GM12878 (cell line): ENCODE measurements at regions not wholly inside any gene's neighbourhood (a gene's known extent, or its start where the extent isn't known, plus 50 kb on each side); places are given as distances from the start of the nearest gene placed in this dataset.

Experiments used
- BCL3 ChIP-seq: IDR thresholded peaks from 2 replicates; pipeline ENCODE4 v1.6.1; 2011; ENCODE audit warnings: borderline replicate concordance, low read depth, mild to moderate bottlenecking, moderate library complexity, low read length; ENCODE audit not compliant: insufficient read depth, poor library complexity, severe bottlenecking
- IRF4 ChIP-seq: IDR thresholded peaks from 2 replicates; pipeline ENCODE4 v1.6.1; 2011; ENCODE audit warnings: low read depth, low read length
- NR2C1 ChIP-seq: fragments of 450-650 bp; IDR thresholded peaks from 2 replicates; pipeline ENCODE4 v1.6.1; 2017; ENCODE audit warnings: antibody characterized with exemption, mild to moderate bottlenecking, moderate library complexity
- PAX8 ChIP-seq: fragments of 450-650 bp; IDR thresholded peaks from 2 replicates; pipeline ENCODE4 v1.6.1; 2017; ENCODE audit warnings: mild to moderate bottlenecking, moderate library complexity
- REST ChIP-seq: IDR thresholded peaks from 2 replicates; pipeline ENCODE4 v1.6.1; 2012; ENCODE audit warnings: mild to moderate bottlenecking, low read depth, low read length
- SIN3A ChIP-seq: IDR thresholded peaks from 2 replicates; pipeline ENCODE4 v1.6.1; 2012; ENCODE audit warnings: low read depth, low read length, improper control_type of control experiment
- SMAD1 ChIP-seq: fragments of 450-650 bp; IDR thresholded peaks from 2 replicates; pipeline ENCODE4 v1.6.1; 2018; ENCODE audit warnings: mild to moderate bottlenecking, low read depth; ENCODE audit not compliant: partially characterized antibody
- SP1 ChIP-seq: IDR thresholded peaks from one replicate; pipeline ENCODE4 v1.6.1; 2011; ENCODE audit warnings: low read depth, low read length
- TBL1XR1 ChIP-seq: IDR thresholded peaks from 2 replicates; pipeline ENCODE4 v1.6.1; 2012; ENCODE audit warnings: low read depth, low read length, improper control_type of control experiment
- TF ChIP-seq, protein P1 (sequence below): fragments of 150-350 bp; IDR thresholded peaks from 2 replicates; pipeline ENCODE4 v1.6.1; 2016; ENCODE audit warnings: low read depth, low read length
- TF ChIP-seq, protein P2 (sequence below): IDR thresholded peaks from 2 replicates; pipeline ENCODE4 v1.6.1; 2012; ENCODE audit warnings: low read depth, low read length, improper control_type of control experiment

- TF ChIP-seq, protein P1, sequence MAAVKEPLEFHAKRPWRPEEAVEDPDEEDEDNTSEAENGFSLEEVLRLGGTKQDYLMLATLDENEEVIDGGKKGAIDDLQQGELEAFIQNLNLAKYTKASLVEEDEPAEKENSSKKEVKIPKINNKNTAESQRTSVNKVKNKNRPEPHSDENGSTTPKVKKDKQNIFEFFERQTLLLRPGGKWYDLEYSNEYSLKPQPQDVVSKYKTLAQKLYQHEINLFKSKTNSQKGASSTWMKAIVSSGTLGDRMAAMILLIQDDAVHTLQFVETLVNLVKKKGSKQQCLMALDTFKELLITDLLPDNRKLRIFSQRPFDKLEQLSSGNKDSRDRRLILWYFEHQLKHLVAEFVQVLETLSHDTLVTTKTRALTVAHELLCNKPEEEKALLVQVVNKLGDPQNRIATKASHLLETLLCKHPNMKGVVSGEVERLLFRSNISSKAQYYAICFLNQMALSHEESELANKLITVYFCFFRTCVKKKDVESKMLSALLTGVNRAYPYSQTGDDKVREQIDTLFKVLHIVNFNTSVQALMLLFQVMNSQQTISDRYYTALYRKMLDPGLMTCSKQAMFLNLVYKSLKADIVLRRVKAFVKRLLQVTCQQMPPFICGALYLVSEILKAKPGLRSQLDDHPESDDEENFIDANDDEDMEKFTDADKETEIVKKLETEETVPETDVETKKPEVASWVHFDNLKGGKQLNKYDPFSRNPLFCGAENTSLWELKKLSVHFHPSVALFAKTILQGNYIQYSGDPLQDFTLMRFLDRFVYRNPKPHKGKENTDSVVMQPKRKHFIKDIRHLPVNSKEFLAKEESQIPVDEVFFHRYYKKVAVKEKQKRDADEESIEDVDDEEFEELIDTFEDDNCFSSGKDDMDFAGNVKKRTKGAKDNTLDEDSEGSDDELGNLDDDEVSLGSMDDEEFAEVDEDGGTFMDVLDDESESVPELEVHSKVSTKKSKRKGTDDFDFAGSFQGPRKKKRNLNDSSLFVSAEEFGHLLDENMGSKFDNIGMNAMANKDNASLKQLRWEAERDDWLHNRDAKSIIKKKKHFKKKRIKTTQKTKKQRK = no peak
- TF ChIP-seq REST (no peak), SP1 (no peak), SMAD1 (no peak), SIN3A (no peak), BCL3 (no peak), PAX8 (no peak), IRF4 (no peak), TBL1XR1 (no peak), NR2C1 (no peak)
- TF ChIP-seq, protein P2, sequence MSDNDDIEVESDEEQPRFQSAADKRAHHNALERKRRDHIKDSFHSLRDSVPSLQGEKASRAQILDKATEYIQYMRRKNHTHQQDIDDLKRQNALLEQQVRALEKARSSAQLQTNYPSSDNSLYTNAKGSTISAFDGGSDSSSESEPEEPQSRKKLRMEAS = no peak
Measured at GRCh38 chr13:48852911-48853727, 122.6 kb upstream of the FNDC3A start (continued).
